Urothelium cell line (cell line): ENCODE measurements at regions not wholly inside any gene's neighbourhood (a gene's known extent, or its start where the extent isn't known, plus 50 kb on each side); places are given as distances from the start of the nearest gene placed in this dataset.
"Not testable (repeated sequence)": the region's sequence is repeated elsewhere in the genome, so short reads cannot be mapped to it uniquely, and the experiment has no call there.

Experiments used
- DNase-seq: peaks from one replicate; pipeline ENCODE4 v3.0.0; 2011; ENCODE audit warnings: low spot score, mixed read lengths
- FAIRE-seq: peaks from 2 replicates; lab custom pipeline; 2011; peaks lifted over from hg19 to GRCh38; lab: Jason Lieb, UNC

- FAIRE-seq (no peak), DNase-seq (no peak)
These were observed 1225.7 kb downstream of the JRKL start for GRCh38 chr11:97615546-97615945.

GRCh38 chr11:97617031-97617430 lies 1227.2 kb downstream of the JRKL start:
- DNase-seq (no peak), FAIRE-seq (no peak)

GRCh38 chr11:97620007-97620406 lies 1230.2 kb downstream of the JRKL start:
- FAIRE-seq (no peak), DNase-seq (no peak)

GRCh38 chr11:97621282-97621681 lies 1231.5 kb downstream of the JRKL start:
- FAIRE-seq: no peak
- DNase-seq: no peak

- FAIRE-seq (no peak), DNase-seq (no peak)
These were observed 1233.0 kb downstream of the JRKL start for GRCh38 chr11:97622795-97623194.

GRCh38 chr11:97636741-97637140 lies 1246.9 kb downstream of the JRKL start:
- not testable (repeated sequence) for FAIRE-seq, DNase-seq

- DNase-seq (no peak), FAIRE-seq (no peak)
These were observed 1247.9 kb downstream of the JRKL start for GRCh38 chr11:97637701-97638100.

- DNase-seq (no peak), FAIRE-seq (no peak)
These were observed 1248.9 kb downstream of the JRKL start for GRCh38 chr11:97638641-97639224.

GRCh38 chr11:97641988-97642387 lies 1252.2 kb downstream of the JRKL start:
- DNase-seq: no peak

GRCh38 chr11:97645736-97646135 lies 1255.9 kb downstream of the JRKL start:
- FAIRE-seq (no peak), DNase-seq (no peak)

More at GRCh38 chr11:97641988-97642387, 1252.2 kb downstream of the JRKL start:
- no peak for FAIRE-seq

GRCh38 chr11:97656356-97656755 lies 1266.5 kb downstream of the JRKL start:
- FAIRE-seq (no peak), DNase-seq (no peak)

GRCh38 chr11:97657852-97658251 lies 1268.0 kb downstream of the JRKL start:
- DNase-seq (no peak), FAIRE-seq (no peak)

GRCh38 chr11:97667057-97667456 lies 1277.2 kb downstream of the JRKL start:
- DNase-seq: no peak

GRCh38 chr11:97683733-97684132 lies 1293.9 kb downstream of the JRKL start:
- peak; percentile 46 for FAIRE-seq

More at GRCh38 chr11:97667057-97667456, 1277.2 kb downstream of the JRKL start:
- no peak for FAIRE-seq

GRCh38 chr11:97684486-97685439 lies 1295.0 kb downstream of the JRKL start:
- FAIRE-seq (no peak), DNase-seq (no peak)

More at GRCh38 chr11:97683733-97684132, 1293.9 kb downstream of the JRKL start:
- DNase-seq: peak; percentile 29

- FAIRE-seq (no peak), DNase-seq (no peak)
These were observed 1295.9 kb downstream of the JRKL start for GRCh38 chr11:97685695-97686094.

- DNase-seq: no peak
These were observed 1297.3 kb downstream of the JRKL start for GRCh38 chr11:97687111-97687510.

GRCh38 chr11:97691061-97691460 lies 1301.2 kb downstream of the JRKL start:
- FAIRE-seq (no peak), DNase-seq (no peak)

More at GRCh38 chr11:97687111-97687510, 1297.3 kb downstream of the JRKL start:
- FAIRE-seq: no peak

GRCh38 chr11:97702951-97703350 lies 1313.1 kb downstream of the JRKL start:
- DNase-seq (no peak), FAIRE-seq (no peak)

GRCh38 chr11:97703851-97704250 lies 1314.0 kb downstream of the JRKL start:
- FAIRE-seq (no peak), DNase-seq (no peak)

- DNase-seq, FAIRE-seq: not testable (repeated sequence)
These were observed 1315.3 kb upstream of the CNTN5 start for GRCh38 chr11:97705441-97705840.

GRCh38 chr11:97717922-97718321 lies 1302.8 kb upstream of the CNTN5 start:
- FAIRE-seq (no peak), DNase-seq (no peak)
